Right forelimb (tissue), 1 donor: ENCODE measurements at regions not wholly inside any gene's neighbourhood (a gene's known extent, or its start where the extent isn't known, plus 50 kb on each side); places are given as distances from the start of the nearest gene placed in this dataset.
"Not testable (repeated sequence)": the region's sequence is repeated elsewhere in the genome, so short reads cannot be mapped to it uniquely, and the experiment has no call there.

Experiments
- DNase-seq: peaks from one replicate; pipeline ENCODE4 v3.0.0-alpha.2; 2018

DNA sequence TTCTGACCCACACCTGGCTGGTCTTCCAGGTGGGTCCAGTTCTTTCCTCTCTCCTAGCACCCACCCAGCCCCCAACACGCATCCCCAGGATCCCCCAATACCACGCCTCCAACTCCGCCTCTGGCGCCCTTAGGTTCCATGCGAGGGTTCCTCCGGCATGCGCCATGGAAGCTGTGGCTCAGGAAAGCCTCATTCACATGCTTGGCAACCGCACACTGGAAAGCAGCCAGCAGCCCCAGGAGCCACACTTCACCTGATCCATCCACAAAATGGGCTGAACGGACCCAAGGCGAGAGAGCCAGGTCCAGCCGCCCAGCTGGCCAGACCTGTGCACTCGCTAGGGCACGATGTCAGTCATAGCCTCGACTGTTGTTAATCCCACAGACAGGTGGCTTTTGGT, 161.2 kb downstream of the PSMG1 start:
- DNase-seq: no peak

DNA sequence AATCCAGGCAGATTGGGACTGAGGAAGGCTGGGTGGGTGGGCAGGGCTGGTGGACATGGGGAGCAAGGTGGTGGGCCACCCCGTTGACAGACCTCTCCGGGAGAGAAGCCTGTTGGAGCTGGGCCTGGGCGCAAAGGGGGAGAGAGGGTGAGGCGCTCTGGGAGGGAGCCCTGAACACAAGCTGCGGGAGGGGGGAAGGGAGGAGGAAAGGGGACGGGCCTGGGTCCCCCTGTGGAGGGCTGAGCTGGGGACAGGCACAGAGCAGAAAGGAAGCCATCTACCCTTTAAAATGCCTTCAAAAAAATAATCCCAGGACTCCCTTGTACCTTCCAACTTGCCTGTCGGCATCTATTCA, 161.8 kb downstream of the PSMG1 start:
- DNase-seq: no peak

DNA sequence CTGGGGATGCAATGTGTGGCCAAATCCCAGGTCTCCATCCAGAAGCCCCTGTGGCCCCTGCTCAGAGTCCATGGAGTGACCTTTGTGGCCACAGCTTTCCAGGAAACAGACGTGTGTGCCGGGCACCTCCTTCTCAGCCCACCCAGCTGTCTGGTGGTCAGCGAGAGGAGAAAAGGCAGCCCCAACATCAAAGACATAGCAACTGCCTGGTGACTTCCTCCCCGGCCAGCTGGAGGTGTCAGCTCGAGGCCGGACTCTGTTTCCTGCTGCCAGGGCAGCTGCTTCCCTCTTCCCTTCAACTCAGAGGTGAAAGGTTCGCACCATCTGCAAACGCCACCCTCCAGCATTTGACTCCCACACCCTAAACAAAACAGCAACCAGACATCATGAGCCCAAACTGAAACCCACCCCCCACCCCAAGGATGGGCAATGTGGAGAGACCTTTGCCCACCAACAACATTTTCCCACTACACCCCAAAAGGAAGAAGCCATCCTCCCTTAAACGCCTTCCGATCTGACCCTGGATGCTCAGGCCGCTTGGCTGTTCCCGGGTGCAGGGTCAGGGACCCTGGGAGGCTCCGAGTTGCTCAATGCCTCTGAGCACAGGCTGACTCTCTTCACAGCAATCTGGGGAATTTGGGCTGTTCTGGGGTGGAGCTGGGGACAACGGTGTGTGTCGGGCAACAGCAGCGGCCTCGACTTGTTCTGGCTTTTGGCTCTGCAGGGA, 162.3 kb downstream of the PSMG1 start:
- no peak for DNase-seq

DNA sequence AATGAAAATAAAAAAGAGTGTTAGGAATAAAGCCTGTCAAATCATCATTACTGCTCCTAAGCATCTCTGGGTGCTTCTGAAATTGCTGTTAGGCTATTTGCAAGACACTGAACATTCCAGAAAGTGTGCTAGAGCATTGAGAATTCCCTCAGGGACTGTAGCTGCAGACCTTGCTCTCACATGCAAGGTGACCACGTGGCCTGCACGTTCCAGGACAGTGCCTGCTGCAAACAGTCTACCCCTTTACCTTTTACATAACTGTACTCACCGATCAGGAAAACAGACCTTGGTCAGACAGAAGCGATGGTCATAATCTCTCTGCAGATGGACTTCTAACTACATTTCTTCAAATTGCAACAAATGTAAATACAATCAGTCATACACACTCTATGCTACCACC, 164.5 kb downstream of the PSMG1 start:
- no peak for DNase-seq

- no peak for DNase-seq
These were observed 166.4 kb downstream of the PSMG1 start for GRCh38 chr21:39016740-39017315.

DNA sequence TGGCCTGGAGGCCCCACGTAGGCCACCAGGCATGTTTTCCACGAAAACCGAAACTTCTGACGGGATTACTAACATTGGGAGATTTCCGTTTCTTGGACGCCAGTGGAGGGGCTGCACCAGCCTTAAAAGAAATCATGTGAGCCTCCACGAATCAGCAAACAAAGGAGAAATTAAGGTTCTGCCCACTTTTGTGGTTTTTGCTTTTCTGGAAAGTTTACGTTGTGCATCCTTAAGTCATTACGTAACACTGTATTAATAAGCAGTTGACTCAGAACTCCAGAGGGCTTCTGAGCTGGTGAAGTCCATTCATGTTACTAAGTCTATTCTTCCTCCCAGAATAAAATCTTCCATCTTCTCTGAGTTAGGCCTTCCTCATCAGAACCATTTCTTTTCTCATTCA, 168.5 kb downstream of the PSMG1 start:
- DNase-seq: no peak

GRCh38 chr21:39012326-39013230, 170.7 kb downstream of the PSMG1 start:
- no peak for DNase-seq

GRCh38 chr21:39011911-39012310, 171.3 kb downstream of the PSMG1 start:
- DNase-seq: no peak

GRCh38 chr21:39010629-39011404, 172.4 kb downstream of the PSMG1 start:
- no peak for DNase-seq

DNA sequence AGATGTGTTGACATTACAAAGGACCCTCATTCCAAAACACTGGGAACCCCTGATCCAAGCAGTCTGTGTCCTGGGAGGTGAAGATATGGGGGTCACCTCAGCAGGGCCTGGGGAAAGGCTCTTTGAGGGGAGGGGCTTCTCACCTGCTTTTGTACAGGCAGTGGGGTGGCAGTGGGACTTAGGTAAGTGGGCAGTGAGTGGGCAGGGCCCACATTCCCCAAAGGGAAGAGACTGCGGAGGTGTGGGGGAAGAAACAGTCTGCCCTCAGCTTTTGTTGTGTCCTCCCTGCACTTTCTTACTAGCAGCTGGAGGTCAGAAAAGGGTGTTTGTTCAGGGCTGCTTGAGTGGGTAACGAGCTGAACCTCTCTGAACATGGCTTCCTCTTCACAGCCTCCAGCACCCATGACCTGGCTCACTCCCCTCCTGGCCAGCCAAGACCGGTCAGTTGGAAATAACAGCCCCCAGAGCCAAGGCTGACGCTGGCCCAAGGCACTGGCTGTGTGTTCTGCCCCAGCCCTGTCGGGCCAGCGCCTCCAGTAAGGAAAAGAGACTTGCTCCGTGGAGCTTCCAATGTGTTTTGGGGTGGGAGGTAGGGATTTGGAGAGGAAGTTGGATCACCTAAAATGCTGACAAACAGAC, 173.5 kb downstream of the PSMG1 start:
- no peak for DNase-seq

DNA sequence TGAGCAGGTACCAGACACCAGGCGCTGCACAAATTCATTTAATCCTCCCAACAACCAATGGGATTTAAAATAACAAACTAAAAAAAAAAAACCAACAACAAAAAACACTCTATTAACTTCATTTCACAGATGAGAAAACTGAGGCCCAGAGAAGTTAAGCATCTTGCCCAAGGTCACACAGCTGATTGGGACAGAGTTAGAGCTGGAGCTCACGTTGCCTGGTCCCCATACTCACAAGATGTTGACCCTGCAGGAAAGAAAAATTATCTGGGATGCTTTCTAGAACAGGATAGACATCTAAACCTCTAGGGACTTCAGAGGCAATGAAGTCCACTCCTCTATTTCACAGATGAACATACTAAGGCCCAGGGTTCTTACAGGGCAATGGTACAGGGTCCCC, 175.3 kb downstream of the PSMG1 start:
- DNase-seq: no peak

GRCh38 chr21:39007532-39007931, 175.7 kb downstream of the PSMG1 start:
- DNase-seq: no peak

GRCh38 chr21:39006571-39007311, 176.5 kb downstream of the PSMG1 start:
- peak; percentile 66 for DNase-seq

DNA sequence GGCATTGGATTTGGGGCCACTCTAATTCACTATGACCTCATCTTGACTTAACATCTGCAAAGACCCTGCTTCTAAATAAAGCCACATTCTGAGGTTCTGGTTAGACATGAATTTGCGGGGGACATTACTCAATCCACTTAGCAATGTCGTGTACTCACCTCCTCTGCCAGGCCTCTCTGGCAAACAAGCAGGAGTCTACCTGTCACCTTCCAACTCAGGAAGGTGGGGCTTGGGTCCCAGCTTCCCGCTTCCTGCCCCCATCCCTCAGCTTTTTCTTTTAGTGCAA, 177.8 kb downstream of the PSMG1 start:
- DNase-seq: no peak

GRCh38 chr21:39004634-39005501, 178.4 kb downstream of the PSMG1 start:
- peak; percentile 79 for DNase-seq

GRCh38 chr21:39003982-39004633, 179.1 kb downstream of the PSMG1 start:
- DNase-seq: no peak

DNA sequence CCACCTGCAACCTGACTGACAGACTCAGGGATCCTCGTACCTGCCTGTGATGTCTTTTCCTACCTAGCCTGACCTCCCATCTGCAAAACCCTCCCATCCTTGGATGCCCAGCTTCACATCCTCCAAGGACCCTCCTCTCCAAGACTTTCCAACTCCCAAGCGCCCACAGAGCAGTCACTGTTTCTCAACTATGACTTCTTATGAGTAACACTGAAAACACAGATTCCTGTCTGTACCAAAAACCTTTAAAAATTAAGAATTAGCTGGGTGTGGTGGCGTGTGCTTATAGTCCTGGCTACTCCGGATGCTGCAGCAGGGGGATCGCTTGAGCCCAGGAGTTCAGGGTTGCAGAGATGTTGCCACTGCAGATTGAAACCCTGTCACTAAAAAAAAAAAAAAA, 181.9 kb downstream of the PSMG1 start:
- DNase-seq: no peak

- DNase-seq: no peak
These were observed 182.8 kb downstream of the PSMG1 start for GRCh38 chr21:39000496-39000895.

DNA sequence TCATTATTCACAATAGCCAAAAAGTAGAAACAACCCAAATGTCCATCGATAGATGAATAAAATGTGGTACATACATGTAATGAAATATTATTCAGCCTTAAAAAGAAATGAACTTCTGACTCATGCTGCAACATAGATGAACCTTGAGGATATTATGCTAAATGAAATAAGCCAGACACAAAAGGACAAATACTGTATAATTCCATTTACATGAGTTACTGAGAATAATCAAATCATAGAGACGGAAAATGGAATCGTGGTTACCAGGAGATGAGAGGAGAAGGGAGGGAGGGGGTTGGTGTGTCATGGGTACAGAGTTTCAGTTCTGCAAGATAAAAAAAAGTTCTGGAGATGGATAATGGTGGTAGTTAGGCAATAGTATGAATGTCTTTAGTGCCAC, 184.1 kb downstream of the PSMG1 start:
- no peak for DNase-seq

GRCh38 chr21:38998281-38998680, 185.0 kb downstream of the PSMG1 start:
- not testable (repeated sequence) for DNase-seq

- not testable (repeated sequence) for DNase-seq
These were observed 185.4 kb downstream of the PSMG1 start for GRCh38 chr21:38997843-38998175.
